ENCODE measurements at regions not wholly inside any gene's neighbourhood (a gene's known extent, or its start where the extent isn't known, plus 50 kb on each side); places are given as distances from the start of the nearest gene placed in this dataset.

DNA sequence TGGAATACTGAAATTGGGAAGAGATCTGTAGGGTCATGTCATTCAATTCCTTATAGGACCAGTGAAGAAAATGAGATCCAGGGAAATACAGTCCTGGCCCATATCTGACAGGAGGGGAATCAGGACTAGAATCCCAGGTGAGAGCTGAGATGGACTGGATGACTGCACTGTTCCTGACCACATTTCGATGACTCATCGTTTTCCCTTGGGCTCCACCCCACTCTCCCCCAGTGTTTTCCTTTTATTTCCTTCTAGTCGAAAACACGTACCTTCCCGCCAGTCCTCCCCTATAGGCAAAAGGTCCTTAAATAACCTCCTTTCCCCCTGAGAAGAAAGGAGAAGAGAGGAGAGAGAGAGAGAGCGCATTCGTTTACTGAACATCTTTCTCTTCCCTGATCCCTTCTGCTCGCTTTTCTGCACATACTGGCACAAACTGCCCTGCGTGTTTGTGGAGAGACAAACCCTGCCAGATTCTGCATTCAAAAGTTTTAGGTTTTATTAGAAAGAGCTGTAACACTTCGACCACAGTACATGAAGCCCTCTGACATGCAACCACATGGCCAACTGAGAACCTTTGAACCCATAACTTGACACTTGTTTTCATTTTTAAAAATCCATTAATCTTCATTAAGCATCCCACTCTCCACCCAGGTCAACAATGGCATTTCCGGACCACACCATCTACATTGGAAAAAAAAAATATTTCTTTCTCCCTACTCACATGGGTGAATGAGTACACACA, 565.7 kb downstream of the METTL15 start:
- H3K4me3 ChIP-seq (ENCODE audit: low read depth, low read length), result no peak overlapping the region
- TF ChIP-seq CTCF (IDR thresholded peaks at IDR 0.05; ENCODE audit: borderline replicate concordance, insufficient read depth, low read depth, low read length), result no peak

DNA sequence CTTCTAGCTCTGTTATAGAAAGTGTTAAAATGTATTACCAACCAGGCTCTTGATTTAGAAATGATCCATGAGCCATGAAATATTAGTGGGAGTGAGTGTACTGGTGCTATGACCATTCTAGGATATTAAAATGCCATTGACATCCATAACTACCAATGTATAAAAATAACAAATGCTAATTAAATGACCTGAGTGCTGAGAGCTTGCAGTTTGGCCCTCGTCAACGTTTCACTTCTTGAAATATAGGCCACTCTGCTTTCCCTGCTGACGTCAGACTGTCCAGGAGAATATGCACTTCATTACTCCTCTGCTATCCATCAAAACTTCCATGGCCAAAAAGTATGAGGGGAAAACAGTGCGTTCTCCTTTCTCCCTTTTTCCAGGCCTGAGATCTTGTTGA, 563.1 kb downstream of the METTL15 start:
- H3K4me3 ChIP-seq (ENCODE audit: low read depth, low read length), result no peak overlapping the region
- no peak for TF ChIP-seq CTCF (IDR thresholded peaks at IDR 0.05; ENCODE audit: borderline replicate concordance, insufficient read depth, low read depth, low read length)

DNA sequence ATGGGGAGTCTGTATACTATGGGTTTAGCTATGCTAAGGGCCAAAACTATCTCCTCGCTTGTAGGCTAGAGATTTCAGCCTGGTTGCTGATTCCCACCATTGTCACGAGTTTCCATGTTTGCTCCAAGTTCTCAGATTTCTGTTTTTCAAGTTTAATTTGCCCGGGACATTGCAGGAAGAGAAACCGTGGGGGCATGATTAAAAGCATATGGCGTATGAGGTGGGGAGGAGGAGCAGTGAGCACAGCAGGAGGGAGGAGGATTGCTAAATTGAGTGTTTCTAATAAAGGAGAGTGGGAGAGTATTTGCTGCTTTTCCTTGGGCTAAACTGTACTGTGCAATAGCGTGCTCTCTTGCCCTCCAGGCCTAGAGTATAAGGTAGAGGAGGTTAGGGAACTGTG, 558.4 kb downstream of the METTL15 start:
- no peak for TF ChIP-seq CTCF (IDR thresholded peaks at IDR 0.05; ENCODE audit: borderline replicate concordance, insufficient read depth, low read depth, low read length)
- H3K4me3 ChIP-seq (ENCODE audit: low read depth, low read length), result no peak overlapping the region

- H3K4me3 ChIP-seq (ENCODE audit: low read depth, low read length), result no peak overlapping the region
- TF ChIP-seq CTCF (IDR thresholded peaks at IDR 0.05; ENCODE audit: borderline replicate concordance, insufficient read depth, low read depth, low read length), result no peak
Observed at GRCh38 chr11:28659716-28660348, 551.6 kb downstream of the METTL15 start.

GRCh38 chr11:28657378-28658030, 549.3 kb downstream of the METTL15 start:
- H3K4me3 ChIP-seq (ENCODE audit: low read depth, low read length), result no peak overlapping the region
- no peak for TF ChIP-seq CTCF (IDR thresholded peaks at IDR 0.05; ENCODE audit: borderline replicate concordance, insufficient read depth, low read depth, low read length)

GRCh38 chr11:28654191-28654590, 546.0 kb downstream of the METTL15 start:
- no peak for TF ChIP-seq CTCF (IDR thresholded peaks at IDR 0.05; ENCODE audit: borderline replicate concordance, insufficient read depth, low read depth, low read length)

More at GRCh38 chr11:28654191-28654590, 546.0 kb downstream of the METTL15 start:
- H3K4me3 ChIP-seq (ENCODE audit: low read depth, low read length), result no peak overlapping the region
